Astrocyte (in vitro differentiated cells and primary cell): ENCODE measurements at regions not wholly inside any gene's neighbourhood (a gene's known extent, or its start where the extent isn't known, plus 50 kb on each side); places are given as distances from the start of the nearest gene placed in this dataset.

Source experiments
- DNase-seq: peaks from one replicate; pipeline ENCODE4 v3.0.0-alpha.2; 2010; ENCODE audit warnings: low read depth
- FAIRE-seq: peaks from 2 replicates; lab custom pipeline; 2011; peaks lifted over from hg19 to GRCh38; lab: Jason Lieb, UNC
- H2AFZ ChIP-seq: 2 replicates; pipeline ENCODE4 v1.6.0; 2012; ENCODE audit warnings: low read depth, low read length, inconsistent platforms
- H3K27ac ChIP-seq: 2 replicates; pipeline ENCODE4 v1.5.1; 2011; ENCODE audit warnings: low read depth, low read length, inconsistent platforms
- H3K27me3 ChIP-seq: 2 replicates; pipeline ENCODE4 v1.6.0; 2011; ENCODE audit warnings: low read length, inconsistent platforms; ENCODE audit not compliant: insufficient read depth
- H3K36me3 ChIP-seq: 2 replicates; pipeline ENCODE4 v1.5.1; 2011; ENCODE audit warnings: low read length, inconsistent platforms; ENCODE audit not compliant: insufficient read depth
- H3K4me1 ChIP-seq: 2 replicates; pipeline ENCODE4 v1.5.1; 2011; ENCODE audit warnings: low read length, inconsistent platforms; ENCODE audit not compliant: insufficient read depth
- H3K4me2 ChIP-seq: 2 replicates; pipeline ENCODE4 v1.6.0; 2012; ENCODE audit warnings: low read length, inconsistent platforms
- H3K4me3 ChIP-seq: 2 replicates; pipeline ENCODE4 v1.5.1; 2011; ENCODE audit warnings: low read depth, mild to moderate bottlenecking, low read length, inconsistent platforms; ENCODE audit not compliant: insufficient read depth
- H3K79me2 ChIP-seq: 2 replicates; pipeline ENCODE4 v1.6.0; 2012; ENCODE audit warnings: mild to moderate bottlenecking, low read length, inconsistent platforms; ENCODE audit not compliant: insufficient read depth
- H3K9ac ChIP-seq: 2 replicates; pipeline ENCODE4 v1.6.0; 2012; ENCODE audit warnings: mild to moderate bottlenecking, low read length, inconsistent platforms
- H3K9me3 ChIP-seq: 2 replicates; pipeline ENCODE4 v1.5.1; 2012; ENCODE audit warnings: low read depth, mild to moderate bottlenecking, low read length, inconsistent platforms; ENCODE audit not compliant: insufficient read depth
- H4K20me1 ChIP-seq: 2 replicates; pipeline ENCODE4 v1.6.0; 2012; ENCODE audit warnings: low read length, inconsistent platforms; ENCODE audit not compliant: insufficient read depth
- H3K27ac Mint-ChIP-seq: one replicate; pipeline ENCODE4 v1.8.0; 2021; ENCODE audit warnings: mild to moderate bottlenecking, mixed read lengths; ENCODE audit not compliant: unreplicated experiment
- H3K27me3 Mint-ChIP-seq: one replicate; pipeline ENCODE4 v1.8.0; 2021; ENCODE audit warnings: low read depth, mixed read lengths; ENCODE audit not compliant: unreplicated experiment
- H3K36me3 Mint-ChIP-seq: one replicate; pipeline ENCODE4 v1.8.0; 2021; ENCODE audit warnings: low read depth, mixed read lengths; ENCODE audit not compliant: unreplicated experiment
- H3K4me1 Mint-ChIP-seq: one replicate; pipeline ENCODE4 v1.8.0; 2021; ENCODE audit warnings: low read depth, mixed read lengths; ENCODE audit not compliant: unreplicated experiment
- H3K4me3 Mint-ChIP-seq: one replicate; pipeline ENCODE4 v1.8.0; 2021; ENCODE audit warnings: mild to moderate bottlenecking, moderate library complexity, mixed read lengths; ENCODE audit not compliant: unreplicated experiment
- H3K9me3 Mint-ChIP-seq: one replicate; pipeline ENCODE4 v1.8.0; 2021; ENCODE audit warnings: mild to moderate bottlenecking, mixed read lengths; ENCODE audit not compliant: unreplicated experiment
- EZH2 ChIP-seq: IDR thresholded peaks from 2 replicates; pipeline ENCODE4 v1.6.1; 2012; ENCODE audit warnings: mild to moderate bottlenecking, low read length, inconsistent platforms; ENCODE audit not compliant: insufficient read depth
- TF ChIP-seq, protein P1 (sequence below): IDR thresholded peaks from 2 replicates; pipeline ENCODE4 v1.5.1; 2011; ENCODE audit warnings: low read depth, mild to moderate bottlenecking, inconsistent platforms, low read length, moderate library complexity; ENCODE audit not compliant: insufficient read depth

DNA sequence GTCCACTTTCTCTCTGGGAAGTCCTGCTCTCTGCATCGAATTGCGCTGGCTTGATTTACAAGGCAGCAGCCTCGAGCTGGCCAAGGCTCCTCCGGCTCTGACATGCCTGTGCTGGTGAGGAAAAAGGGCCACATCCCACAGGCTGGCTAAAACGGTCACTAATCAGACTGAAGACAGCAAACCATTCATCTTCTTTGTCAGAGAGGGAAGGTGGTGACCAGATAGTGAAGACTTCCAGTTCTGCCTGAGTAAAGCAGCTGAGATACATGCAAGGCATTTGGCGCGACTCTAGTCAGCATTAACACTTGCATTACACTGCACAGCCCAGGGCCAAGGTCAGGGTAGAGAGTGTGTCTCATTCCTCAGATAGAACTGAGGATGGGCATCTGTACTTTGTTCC lies 203.2 kb upstream of the MAP3K7 start:
- no peaks in the 10 kb centered on the region for H3K36me3 ChIP-seq
- no peak overlapping the region for H3K4me3 Mint-ChIP-seq
- H2AFZ ChIP-seq: peak overlapping the region; percentile 53
- H3K4me2 ChIP-seq: no peak overlapping the region
- no peak overlapping the region for H3K27ac ChIP-seq
- TF ChIP-seq, protein P1, sequence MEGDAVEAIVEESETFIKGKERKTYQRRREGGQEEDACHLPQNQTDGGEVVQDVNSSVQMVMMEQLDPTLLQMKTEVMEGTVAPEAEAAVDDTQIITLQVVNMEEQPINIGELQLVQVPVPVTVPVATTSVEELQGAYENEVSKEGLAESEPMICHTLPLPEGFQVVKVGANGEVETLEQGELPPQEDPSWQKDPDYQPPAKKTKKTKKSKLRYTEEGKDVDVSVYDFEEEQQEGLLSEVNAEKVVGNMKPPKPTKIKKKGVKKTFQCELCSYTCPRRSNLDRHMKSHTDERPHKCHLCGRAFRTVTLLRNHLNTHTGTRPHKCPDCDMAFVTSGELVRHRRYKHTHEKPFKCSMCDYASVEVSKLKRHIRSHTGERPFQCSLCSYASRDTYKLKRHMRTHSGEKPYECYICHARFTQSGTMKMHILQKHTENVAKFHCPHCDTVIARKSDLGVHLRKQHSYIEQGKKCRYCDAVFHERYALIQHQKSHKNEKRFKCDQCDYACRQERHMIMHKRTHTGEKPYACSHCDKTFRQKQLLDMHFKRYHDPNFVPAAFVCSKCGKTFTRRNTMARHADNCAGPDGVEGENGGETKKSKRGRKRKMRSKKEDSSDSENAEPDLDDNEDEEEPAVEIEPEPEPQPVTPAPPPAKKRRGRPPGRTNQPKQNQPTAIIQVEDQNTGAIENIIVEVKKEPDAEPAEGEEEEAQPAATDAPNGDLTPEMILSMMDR: no peak
- no peaks in the 10 kb centered on the region for H3K9me3 ChIP-seq
- H3K79me2 ChIP-seq: no peaks in the 10 kb centered on the region
- DNase-seq: no peak
- no peaks in the 10 kb centered on the region for H3K27me3 Mint-ChIP-seq
- H3K27ac Mint-ChIP-seq: peak overlapping the region; percentile 95
- no peak overlapping the region for H3K9ac ChIP-seq
- H3K9me3 Mint-ChIP-seq: no peaks in the 10 kb centered on the region
- no peak for FAIRE-seq
- peaks cover 7% of the 10 kb centered on the region for H3K4me1 ChIP-seq
- peaks cover 14% of the 10 kb centered on the region for H3K4me1 Mint-ChIP-seq
- no peaks in the 10 kb centered on the region for H3K27me3 ChIP-seq
- no peaks in the 10 kb centered on the region for H3K36me3 Mint-ChIP-seq
- H4K20me1 ChIP-seq: no peaks in the 10 kb centered on the region
- no peak overlapping the region for H3K4me3 ChIP-seq

- Mint-ChIP-seq H3K4me1 (peaks cover 14% of the 10 kb centered on the region), H3K9me3 (no peaks in the 10 kb centered on the region), H3K36me3 (no peaks in the 10 kb centered on the region), H3K27ac (no peak overlapping the region), H3K27me3 (peaks cover 1% of the 10 kb centered on the region), H3K4me3 (no peak overlapping the region)
- Histone ChIP-seq H3K79me2 (no peaks in the 10 kb centered on the region), H4K20me1 (no peaks in the 10 kb centered on the region), H3K4me1 (peaks cover 7% of the 10 kb centered on the region), H3K4me2 (no peak overlapping the region), H3K27ac (no peak overlapping the region), H3K4me3 (no peak overlapping the region), H3K36me3 (no peaks in the 10 kb centered on the region), H3K27me3 (no peaks in the 10 kb centered on the region), H3K9ac (no peak overlapping the region), H3K9me3 (no peaks in the 10 kb centered on the region), H2AFZ (no peak overlapping the region)
- no peak for DNase-seq
- FAIRE-seq: no peak
- TF ChIP-seq EZH2: no peak
- TF ChIP-seq, protein P1: no peak
These were observed 201.9 kb upstream of the MAP3K7 start for GRCh38 chr6:90788781-90789180.

DNA sequence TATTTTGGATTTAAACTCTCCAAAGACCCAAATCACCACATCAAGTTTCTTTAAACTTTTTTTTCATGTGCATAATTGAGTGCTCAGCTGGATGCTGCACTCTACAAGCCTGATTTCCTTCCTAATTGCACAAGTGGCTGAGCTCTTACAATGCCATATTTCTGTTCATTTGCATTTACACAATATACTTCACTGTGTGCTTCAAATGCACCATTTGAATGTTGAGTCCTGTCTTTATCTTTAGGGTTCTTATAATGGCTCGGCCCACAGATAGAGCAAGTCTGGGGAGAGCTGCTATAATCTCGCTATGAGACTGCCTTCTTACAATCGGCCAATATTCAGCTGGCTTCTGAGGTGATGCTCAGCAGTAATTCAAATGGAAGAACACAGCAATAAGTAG lies 200.6 kb upstream of the MAP3K7 start:
- peaks cover 7% of the 10 kb centered on the region for H3K4me1 ChIP-seq
- H3K9ac ChIP-seq: no peak overlapping the region
- FAIRE-seq (no peak), DNase-seq (no peak)
- Mint-ChIP-seq H3K4me3 (no peak overlapping the region), H3K27ac (no peak overlapping the region), H3K27me3 (peaks cover 2% of the 10 kb centered on the region), H3K9me3 (no peaks in the 10 kb centered on the region), H3K4me1 (peaks cover 14% of the 10 kb centered on the region), H3K36me3 (no peaks in the 10 kb centered on the region)
- H3K4me3 ChIP-seq: no peak overlapping the region
- H3K36me3 ChIP-seq: no peaks in the 10 kb centered on the region
- H3K27ac ChIP-seq: no peak overlapping the region
- no peaks in the 10 kb centered on the region for H4K20me1 ChIP-seq
- H3K27me3 ChIP-seq: no peaks in the 10 kb centered on the region
- H2AFZ ChIP-seq: no peak overlapping the region
- H3K9me3 ChIP-seq: no peaks in the 10 kb centered on the region
- no peak overlapping the region for H3K4me2 ChIP-seq
- no peaks in the 10 kb centered on the region for H3K79me2 ChIP-seq
- TF ChIP-seq EZH2: no peak
- TF ChIP-seq, protein P1: no peak
